ENCODE measurements at regions not wholly inside any gene's neighbourhood (a gene's known extent, or its start where the extent isn't known, plus 50 kb on each side); places are given as distances from the start of the nearest gene placed in this dataset.

DNA sequence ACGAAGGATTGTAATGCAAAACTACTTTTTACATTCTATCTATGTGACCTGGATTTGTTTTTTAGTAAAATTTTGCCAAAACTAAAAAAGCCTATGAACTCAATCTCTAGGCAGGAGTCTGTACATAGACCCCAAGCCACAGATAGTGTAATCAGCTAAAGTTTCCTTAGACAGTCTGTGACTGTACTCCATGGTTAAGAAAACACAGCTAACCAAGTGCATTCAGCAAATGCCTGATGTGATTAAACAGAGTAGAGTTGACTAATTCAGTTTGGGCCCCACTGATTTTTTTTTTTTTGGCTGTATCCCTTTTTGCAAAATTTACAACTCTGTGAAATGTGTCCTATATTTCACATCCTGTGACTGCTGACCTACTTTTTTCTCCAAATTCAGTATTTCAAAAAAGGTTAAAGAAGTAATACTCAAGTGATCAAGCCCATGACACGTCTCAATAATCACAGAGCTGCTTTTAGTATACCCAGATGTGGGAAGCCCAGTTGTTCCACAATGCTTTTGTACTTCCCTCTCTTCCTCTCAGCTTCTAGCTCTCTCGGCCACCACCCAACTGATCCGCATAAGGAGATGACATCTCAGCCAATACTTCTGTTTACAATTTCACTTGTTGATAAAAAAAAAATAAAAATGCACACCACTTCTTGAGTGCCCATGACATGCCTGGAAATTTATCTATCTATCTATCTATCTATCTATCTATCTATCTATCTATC lies 108.8 kb upstream of the TBX18 start:
- in situ Hi-C loops (cut with MboI) (no loop called here), intact Hi-C loops (cut with micrococcal nuclease) (no loop called here)
- POLR2A ChIA-PET, result interaction anchor here (0.5 kb wide), 1 partner anchor 581 kb away, joined by 3 read pairs; no protein-coding TSS in a partner anchor
- Histone ChIP-seq H4K20me1 (replicated peaks; ENCODE audit: control insufficient read depth, insufficient read depth, low read length) (no peaks in the 10 kb centered on the region), H3K4me1 (replicated peaks in 1 of 2; ENCODE audit: control insufficient read depth in 2 of 2, insufficient read depth in 2 of 2, low read length in 2 of 2) (no peaks in the 10 kb centered on the region), H3K9me3 (replicated peaks; ENCODE audit: control insufficient read depth, insufficient read depth, low read depth, low read length) (no peaks in the 10 kb centered on the region), H3K4me2 (ENCODE audit: insufficient read depth, low read length) (no peak overlapping the region), H3K9me1 (ENCODE audit: control insufficient read depth, insufficient read depth, low read length) (no peaks in the 10 kb centered on the region), H3K79me2 (ENCODE audit: control insufficient read depth, insufficient read depth, low read length) (no peaks in the 10 kb centered on the region), H3K27me3 (ENCODE audit: control insufficient read depth in 2 of 2, insufficient read depth in 2 of 2, low read length in 2 of 2) (no peaks in the 10 kb centered on the region), H2AFZ (ENCODE audit: low read depth, low read length) (no peak overlapping the region), H3K27ac (ENCODE audit: extremely low read depth, low read depth, low read length) (no peak overlapping the region), H3K4me3 (no peak overlapping the region), H3K36me3 (ENCODE audit: control insufficient read depth, insufficient read depth, low read length) (no peaks in the 10 kb centered on the region), H3K9ac (ENCODE audit: insufficient read depth in 1 of 2, low read depth in 2 of 2, low read length in 2 of 2) (no peak overlapping the region)
- DNase-seq (ENCODE audit: extremely low read depth in 1 of 4, low spot score in 3 of 4) (no peak), ATAC-seq (no peak), FAIRE-seq (no peak)
- BruUV-seq (replicated peaks), result no TSS peak
- CTCF ChIA-PET (ENCODE audit: low intra/inter-chr PET ratio), result no interaction called here
- WGBS (ENCODE audit: insufficient coverage, low coverage, missing lambda C conversion rate), result 1% methylated on average over 4 of the region's 4 CpGs
- TF ChIP-seq ZKSCAN1 (IDR thresholded peaks at IDR 0.05; ENCODE audit: low read depth, low read length), result no peak
- peak; percentile 12 for TF ChIP-seq DACH1 (IDR thresholded peaks at IDR 0.05; ENCODE audit: partially characterized antibody)

DNA sequence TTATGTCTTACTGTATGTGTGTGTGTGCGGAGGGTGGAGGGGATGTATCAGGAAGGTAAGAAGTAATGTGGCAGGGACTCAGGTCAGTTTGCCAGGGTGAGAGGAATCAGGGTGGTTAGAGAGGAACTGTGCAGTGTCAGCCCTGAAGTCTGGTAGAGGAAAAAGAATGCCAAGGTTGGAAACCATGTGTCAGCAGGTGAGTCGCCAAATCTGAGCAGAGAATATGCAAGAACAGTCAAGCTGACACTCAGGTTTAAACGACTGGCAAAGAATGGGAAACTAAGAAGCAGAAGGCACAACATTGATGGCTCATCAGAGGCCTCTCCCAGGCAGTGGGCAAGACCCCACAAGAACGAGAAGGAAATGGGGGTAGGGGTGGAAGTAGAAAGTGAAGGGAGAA lies 107.5 kb upstream of the TBX18 start:
- Histone ChIP-seq H3K4me3 (no peak overlapping the region), H3K9ac (ENCODE audit: insufficient read depth in 1 of 2, low read depth in 2 of 2, low read length in 2 of 2) (no peak overlapping the region), H3K27me3 (ENCODE audit: control insufficient read depth in 2 of 2, insufficient read depth in 2 of 2, low read length in 2 of 2) (no peaks in the 10 kb centered on the region), H3K9me3 (replicated peaks; ENCODE audit: control insufficient read depth, insufficient read depth, low read depth, low read length) (no peaks in the 10 kb centered on the region), H2AFZ (ENCODE audit: low read depth, low read length) (no peak overlapping the region), H3K4me1 (replicated peaks in 1 of 2; ENCODE audit: control insufficient read depth in 2 of 2, insufficient read depth in 2 of 2, low read length in 2 of 2) (no peaks in the 10 kb centered on the region), H3K4me2 (ENCODE audit: insufficient read depth, low read length) (no peak overlapping the region), H3K9me1 (ENCODE audit: control insufficient read depth, insufficient read depth, low read length) (no peaks in the 10 kb centered on the region), H3K27ac (ENCODE audit: extremely low read depth, low read depth, low read length) (no peak overlapping the region), H4K20me1 (replicated peaks; ENCODE audit: control insufficient read depth, insufficient read depth, low read length) (no peaks in the 10 kb centered on the region), H3K79me2 (ENCODE audit: control insufficient read depth, insufficient read depth, low read length) (no peaks in the 10 kb centered on the region), H3K36me3 (ENCODE audit: control insufficient read depth, insufficient read depth, low read length) (no peaks in the 10 kb centered on the region)
- ChIA-PET POLR2A (no interaction called here), CTCF (ENCODE audit: low intra/inter-chr PET ratio) (no interaction called here)
- FAIRE-seq (no peak), DNase-seq (ENCODE audit: extremely low read depth in 1 of 4, low spot score in 3 of 4) (no peak), ATAC-seq (no peak)
- 0% methylated on average over 4 of the region's 4 CpGs for WGBS (ENCODE audit: insufficient coverage, low coverage, missing lambda C conversion rate)
- in situ Hi-C loops (cut with MboI), result no loop called here
- TF ChIP-seq NCOA4 (IDR thresholded peaks at IDR 0.05; ENCODE audit: partially characterized antibody) (no peak), MYC (IDR thresholded peaks at IDR 0.05; ENCODE audit: low read depth, low read length) (no peak), MYC (CRISPR knock-in tag; IDR thresholded peaks at IDR 0.05; ENCODE audit: borderline replicate concordance, low read depth) (no peak), ZNF717 (CRISPR knock-in tag; IDR thresholded peaks at IDR 0.05) (no peak), L3MBTL2 (IDR thresholded peaks at IDR 0.05) (no peak), KLF1 (tag; IDR thresholded peaks at IDR 0.05) (no peak), ZNF354B (CRISPR knock-in tag; IDR thresholded peaks at IDR 0.05) (no peak), ZNF695 (CRISPR knock-in tag; IDR thresholded peaks at IDR 0.05) (no peak), RHOXF2B (CRISPR knock-in tag; conservative IDR thresholded peaks at IDR 0.05) (no peak), POLR2H (tag; IDR thresholded peaks at IDR 0.05; ENCODE audit: low read depth) (no peak), PCBP1 (IDR thresholded peaks at IDR 0.05; ENCODE audit: low read depth, low read length, poor library complexity, severe bottlenecking) (no peak)
- TF ChIP-seq, protein P1, sequence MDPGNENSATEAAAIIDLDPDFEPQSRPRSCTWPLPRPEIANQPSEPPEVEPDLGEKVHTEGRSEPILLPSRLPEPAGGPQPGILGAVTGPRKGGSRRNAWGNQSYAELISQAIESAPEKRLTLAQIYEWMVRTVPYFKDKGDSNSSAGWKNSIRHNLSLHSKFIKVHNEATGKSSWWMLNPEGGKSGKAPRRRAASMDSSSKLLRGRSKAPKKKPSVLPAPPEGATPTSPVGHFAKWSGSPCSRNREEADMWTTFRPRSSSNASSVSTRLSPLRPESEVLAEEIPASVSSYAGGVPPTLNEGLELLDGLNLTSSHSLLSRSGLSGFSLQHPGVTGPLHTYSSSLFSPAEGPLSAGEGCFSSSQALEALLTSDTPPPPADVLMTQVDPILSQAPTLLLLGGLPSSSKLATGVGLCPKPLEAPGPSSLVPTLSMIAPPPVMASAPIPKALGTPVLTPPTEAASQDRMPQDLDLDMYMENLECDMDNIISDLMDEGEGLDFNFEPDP (CRISPR knock-in tag; IDR thresholded peaks at IDR 0.05), result no peak
- TF ChIP-seq, protein P2, sequence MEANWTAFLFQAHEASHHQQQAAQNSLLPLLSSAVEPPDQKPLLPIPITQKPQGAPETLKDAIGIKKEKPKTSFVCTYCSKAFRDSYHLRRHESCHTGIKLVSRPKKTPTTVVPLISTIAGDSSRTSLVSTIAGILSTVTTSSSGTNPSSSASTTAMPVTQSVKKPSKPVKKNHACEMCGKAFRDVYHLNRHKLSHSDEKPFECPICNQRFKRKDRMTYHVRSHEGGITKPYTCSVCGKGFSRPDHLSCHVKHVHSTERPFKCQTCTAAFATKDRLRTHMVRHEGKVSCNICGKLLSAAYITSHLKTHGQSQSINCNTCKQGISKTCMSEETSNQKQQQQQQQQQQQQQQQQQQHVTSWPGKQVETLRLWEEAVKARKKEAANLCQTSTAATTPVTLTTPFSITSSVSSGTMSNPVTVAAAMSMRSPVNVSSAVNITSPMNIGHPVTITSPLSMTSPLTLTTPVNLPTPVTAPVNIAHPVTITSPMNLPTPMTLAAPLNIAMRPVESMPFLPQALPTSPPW (CRISPR knock-in tag; IDR thresholded peaks at IDR 0.05), result no peak
- intact Hi-C loops (cut with micrococcal nuclease), result no loop called here
- BruUV-seq (replicated peaks), result no TSS peak

Data from K562 (cell line).